HG02943 (cell line): ENCODE measurements at regions not wholly inside any gene's neighbourhood (a gene's known extent, or its start where the extent isn't known, plus 50 kb on each side); places are given as distances from the start of the nearest gene placed in this dataset.
"Not testable (repeated sequence)": the region's sequence is repeated elsewhere in the genome, so short reads cannot be mapped to it uniquely, and the experiment has no call there.

Experiments
- ATAC-seq: cut with Tn5 transposase; IDR thresholded peaks from one replicate; pipeline ENCODE4 v1.9.1; 2021; ENCODE audit warnings: mild to moderate bottlenecking, low read depth, moderate library complexity; ENCODE audit not compliant: unreplicated experiment

DNA sequence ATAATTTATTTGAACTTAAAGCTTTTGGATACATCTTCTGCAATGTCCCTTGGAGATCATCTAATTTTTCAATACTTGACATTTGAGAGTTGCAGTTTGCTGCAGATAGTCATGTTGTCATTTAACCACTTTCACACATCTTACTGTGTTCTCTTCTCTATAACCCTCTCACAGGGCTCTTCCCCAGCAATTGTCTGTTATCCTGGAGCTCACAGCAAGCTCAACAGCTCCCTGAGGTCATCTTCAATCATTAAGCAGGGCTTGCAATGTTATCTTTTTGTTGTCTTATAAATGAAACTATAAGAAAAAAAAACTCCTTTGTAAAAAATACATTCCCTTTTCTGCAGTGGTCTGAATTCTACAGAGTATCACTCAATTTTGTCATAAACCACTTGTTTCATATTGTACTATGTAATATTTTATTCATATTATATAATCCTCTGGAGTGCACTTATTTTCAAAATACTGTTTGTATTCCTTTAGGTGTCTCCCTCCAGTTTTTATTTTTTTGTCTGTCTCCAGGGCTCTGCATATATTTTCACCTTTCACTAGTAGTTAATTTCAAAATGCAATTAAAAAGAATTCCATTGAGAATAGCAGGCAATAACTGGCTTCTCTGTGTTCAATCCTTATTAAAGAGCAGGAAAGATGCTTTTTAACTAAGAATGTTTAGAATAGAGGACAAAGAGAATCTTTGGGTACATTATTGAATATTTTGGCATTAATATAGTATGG, 106.3 kb upstream of the ARSJ start:
- no peak for ATAC-seq

DNA sequence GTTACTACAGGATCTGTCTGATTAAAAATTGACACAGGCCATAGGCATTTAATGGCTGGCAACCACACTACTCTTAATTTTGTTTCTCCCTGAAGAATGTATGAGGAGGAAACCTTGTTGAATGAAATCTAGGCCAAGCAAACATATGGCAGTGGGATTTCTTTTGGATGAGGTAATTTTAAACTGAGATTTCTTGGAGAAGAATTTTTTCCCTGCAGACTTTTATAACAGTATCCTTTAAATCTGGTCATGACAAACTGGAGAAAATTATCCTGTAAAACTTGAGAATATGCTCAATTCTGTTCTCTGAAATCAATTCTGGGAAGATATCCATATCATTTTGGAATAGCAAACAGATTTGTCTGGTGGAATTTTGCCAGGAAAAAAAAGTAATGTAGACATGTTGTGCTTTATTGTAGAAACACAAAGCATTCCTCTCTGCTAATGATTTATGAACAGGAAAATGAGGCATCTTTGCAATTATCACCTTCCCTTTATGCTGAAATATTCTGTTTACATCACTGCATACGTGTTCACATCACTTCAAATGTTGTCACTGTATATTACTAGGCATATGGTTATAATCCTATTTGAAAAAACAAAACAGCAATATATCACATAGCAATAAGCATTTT, 108.3 kb upstream of the ARSJ start:
- no peak for ATAC-seq

DNA sequence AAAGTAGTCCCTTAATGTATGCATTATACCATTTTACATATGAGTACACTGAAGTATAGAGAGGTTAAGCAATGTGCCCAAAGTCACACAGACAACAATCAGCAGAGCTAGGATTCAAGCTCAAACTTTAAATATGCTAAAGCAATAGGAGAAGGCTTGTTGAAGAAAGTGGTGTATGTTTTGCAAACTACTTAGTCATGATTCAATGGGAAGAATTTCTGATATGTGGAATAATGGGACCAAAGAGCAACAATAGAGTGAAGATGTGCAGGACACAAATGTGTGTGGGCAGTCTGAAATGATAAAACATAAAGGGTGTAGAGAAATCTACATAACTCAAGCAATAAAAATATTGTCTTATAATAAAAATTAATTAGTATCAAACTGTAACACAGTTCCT, 109.0 kb upstream of the ARSJ start:
- ATAC-seq = no peak

- no peak for ATAC-seq
These were observed 112.1 kb upstream of the ARSJ start for GRCh38 chr4:114091546-114091945.

DNA sequence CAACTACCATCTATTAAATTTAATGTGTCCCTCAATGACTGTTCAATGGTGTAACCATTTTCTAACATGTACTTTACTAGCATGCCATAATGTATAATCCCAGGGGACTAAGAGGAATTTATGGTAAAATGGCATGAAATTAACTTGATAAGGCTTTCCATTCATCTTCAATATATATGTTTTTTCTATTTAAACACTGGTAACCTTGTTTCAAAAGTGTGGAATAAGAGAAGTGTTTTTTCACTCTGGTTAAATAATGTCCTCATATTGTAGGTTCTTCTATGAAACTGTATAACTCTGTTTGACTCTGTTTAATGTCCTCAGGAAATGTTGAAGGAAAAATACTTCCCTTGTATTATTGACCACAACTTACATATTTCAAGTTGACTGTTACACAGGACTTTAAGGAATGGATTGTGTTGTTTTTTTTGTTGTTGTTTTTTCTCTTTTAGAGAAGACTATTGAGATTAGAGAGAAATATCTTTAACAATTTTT, 113.8 kb upstream of the ARSJ start:
- no peak for ATAC-seq

DNA sequence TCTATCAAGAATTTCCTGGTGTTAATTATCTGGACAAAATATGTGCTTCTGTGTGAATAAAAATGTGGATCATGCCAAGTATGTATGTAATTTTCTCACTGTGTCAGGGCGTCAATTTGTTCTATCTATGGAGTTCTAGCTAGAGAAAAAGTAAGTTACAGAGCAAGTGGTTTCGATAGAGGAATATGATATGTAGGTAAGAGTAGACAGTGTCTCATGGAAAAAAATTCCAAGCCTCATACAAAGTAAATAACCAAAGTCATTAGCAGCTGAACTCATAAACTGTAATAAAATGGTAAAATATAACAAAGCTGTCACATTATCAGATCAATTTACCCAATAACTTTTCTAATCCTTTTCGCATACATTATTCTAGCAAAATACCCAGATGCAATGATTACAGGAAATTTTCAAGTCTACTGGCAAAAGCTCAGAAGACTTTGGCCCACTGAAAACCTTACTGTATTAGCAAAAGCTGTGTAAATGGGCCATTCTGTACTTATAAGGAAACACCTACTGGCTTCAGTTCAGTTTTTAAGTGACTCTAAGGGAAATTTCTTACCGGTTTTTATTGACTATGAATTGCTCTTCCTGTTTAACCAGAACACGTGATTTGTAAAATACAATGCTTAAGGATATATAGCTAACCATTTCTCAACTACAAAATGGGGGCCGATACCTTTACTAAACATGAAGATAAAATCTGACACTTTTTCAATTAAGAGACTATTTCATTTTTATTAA, 121.0 kb upstream of the ARSJ start:
- ATAC-seq = no peak

DNA sequence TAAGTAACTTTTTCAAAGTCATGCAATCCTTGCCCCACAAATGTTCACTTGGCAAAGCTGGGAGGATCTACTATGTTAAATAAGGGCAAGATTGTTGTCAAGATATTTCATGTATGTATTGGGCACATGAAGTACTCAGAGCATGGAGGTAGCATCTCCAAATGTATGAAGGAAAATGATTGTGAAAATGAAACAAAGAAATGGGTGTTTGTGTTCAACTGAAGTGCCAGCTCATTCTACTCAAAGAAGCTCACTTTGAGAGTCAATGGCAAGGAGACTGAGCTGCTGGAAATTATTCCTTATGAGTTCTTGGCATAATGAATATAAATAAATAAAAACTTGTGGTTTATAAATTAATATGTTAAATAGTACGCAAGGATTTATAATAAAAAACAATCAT, 124.5 kb upstream of the ARSJ start:
- ATAC-seq = no peak

GRCh38 chr4:114108869-114109268, 129.4 kb upstream of the ARSJ start:
- ATAC-seq = no peak

DNA sequence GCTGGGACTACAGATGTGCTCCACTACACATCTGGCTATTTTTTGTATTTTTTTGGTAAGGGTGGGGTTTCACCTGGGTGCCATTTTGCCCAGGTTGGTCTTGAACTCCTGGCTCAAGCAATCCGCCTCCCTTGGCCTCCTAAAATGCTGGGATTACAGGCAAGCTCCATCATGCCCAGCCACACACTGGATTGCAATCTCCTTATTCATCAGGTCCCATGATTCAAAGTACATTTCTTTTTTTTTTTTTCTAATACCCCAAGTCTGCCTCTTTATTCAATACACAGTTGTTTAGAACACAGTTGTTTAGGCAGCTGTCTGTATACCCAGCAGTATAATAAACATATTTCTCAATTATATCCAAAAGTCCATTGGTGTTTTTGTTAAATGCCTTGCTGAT, 130.3 kb upstream of the ARSJ start:
- ATAC-seq = no peak

DNA sequence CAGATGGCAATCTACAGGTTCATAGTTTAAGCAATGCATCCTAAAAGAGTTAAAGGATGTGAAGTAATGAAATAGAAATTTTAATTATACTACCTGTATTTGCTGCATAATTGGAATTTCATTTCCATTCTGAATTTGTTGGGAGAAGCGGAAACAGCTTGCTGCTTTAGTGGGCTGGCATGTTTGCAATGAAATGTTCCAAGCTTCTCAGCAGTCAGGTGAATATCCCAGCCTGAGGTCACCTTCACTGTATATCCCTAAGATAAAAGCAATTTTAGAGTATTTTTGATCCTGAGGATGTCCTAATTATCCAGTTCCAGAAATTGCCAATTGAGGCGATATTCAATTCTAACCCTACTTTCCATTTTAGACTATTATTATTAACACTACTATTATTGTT, 136.1 kb upstream of the ARSJ start:
- ATAC-seq = no peak

- ATAC-seq = no peak
These were observed 137.4 kb upstream of the ARSJ start for GRCh38 chr4:114116861-114117260.

- no peak for ATAC-seq
These were observed 141.8 kb upstream of the ARSJ start for GRCh38 chr4:114121221-114121620.

- ATAC-seq = no peak
These were observed 152.8 kb upstream of the ARSJ start for GRCh38 chr4:114132199-114132598.

GRCh38 chr4:114132830-114133229, 153.4 kb upstream of the ARSJ start:
- ATAC-seq = no peak

- no peak for ATAC-seq
These were observed 156.6 kb upstream of the ARSJ start for GRCh38 chr4:114136069-114136468.

GRCh38 chr4:114137984-114138383, 158.5 kb upstream of the ARSJ start:
- ATAC-seq = no peak

DNA sequence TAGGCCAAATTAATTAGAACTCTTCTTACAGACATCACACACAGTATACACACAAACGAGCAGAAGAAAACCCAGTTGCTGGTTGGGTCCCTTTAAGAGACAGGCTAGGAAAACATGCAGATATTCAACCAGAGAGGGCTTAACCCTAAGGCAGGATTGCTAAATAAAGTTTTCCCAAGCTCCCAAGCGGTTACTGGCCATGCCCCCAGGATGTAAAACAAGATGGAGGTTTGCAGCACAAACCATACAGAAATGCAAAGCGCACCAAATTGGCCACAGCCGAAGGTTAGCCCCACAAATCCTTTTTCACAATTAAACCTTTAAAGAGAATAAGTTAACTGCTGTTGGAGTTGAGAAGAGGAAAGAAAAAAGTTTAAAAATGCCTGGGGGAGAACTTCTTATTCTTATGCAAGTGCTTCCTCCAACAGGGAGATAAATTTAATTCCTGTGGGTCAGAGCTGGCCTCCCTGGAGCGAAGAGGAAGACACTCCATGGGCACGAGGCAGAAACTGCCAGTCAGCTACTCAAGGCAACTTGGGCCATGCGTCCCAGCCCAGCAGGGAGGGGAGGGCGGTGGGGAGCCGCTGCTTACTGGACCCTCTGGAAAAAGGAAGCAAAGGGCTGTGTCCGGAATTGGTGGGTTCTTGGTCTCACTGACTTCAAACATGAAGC, 167.6 kb upstream of the ARSJ start:
- no peak for ATAC-seq

DNA sequence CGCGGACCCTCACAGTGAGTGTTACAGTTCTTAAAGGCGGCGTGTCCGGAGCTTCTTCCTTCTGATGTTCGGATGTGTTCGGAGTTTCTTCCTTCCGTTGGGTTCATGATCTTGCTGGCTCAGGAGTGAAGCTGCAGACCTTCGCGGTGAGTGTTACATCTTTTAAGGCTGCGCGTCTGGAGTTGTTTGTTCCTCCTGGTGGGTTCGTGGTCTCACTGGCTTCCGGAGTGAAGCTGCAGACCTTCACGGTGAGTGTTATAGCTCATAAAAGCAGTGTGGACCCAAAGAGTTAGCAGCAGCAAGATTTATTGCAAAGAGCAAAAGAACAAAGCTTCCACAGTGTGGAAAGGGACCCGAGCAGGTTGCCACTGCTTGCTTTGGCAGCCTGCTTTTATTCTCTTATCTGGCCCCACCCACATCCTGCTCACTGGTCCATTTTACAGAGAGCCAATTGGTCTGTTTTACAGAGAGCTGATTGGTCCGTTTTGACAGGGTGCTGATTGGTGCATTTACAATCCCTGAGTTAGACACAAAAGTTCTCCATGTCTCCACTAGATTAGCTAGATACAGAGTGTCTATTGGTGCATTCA, 168.3 kb upstream of the ARSJ start:
- not testable (repeated sequence) for ATAC-seq

- ATAC-seq = not testable (repeated sequence)
These were observed 169.1 kb upstream of the ARSJ start for GRCh38 chr4:114148372-114149070.

DNA sequence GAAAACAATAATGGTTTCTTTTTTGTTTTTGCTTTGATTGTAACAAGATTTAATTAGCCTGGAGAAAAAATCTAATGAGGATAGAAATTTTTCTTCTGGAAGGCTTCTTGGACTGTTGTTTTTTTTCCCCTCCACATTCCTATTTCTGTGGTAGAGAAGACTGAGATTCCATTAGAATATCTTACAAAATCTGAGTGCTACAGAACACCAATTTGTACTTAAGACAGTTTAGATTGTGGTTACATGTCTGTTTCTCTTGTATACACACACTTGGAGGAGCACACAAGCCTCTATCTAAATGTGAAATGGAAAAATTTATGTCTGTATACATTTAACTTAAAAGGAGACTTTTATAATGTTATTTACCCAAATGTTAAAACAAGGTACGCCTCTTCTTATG, 176.9 kb upstream of the ARSJ start:
- ATAC-seq = no peak
